B cell (primary cell): ENCODE measurements at regions not wholly inside any gene's neighbourhood (a gene's known extent, or its start where the extent isn't known, plus 50 kb on each side); places are given as distances from the start of the nearest gene placed in this dataset.
"Not testable (repeated sequence)": the region's sequence is repeated elsewhere in the genome, so short reads cannot be mapped to it uniquely, and the experiment has no call there.

ENCODE experiments used
- ATAC-seq: fragments of 200-7000 bp; cut with Tn5 transposase; one replicate; pipeline ENCODE4 v1.10.0; 2021; ENCODE audit warnings: low read depth, mild to moderate bottlenecking, moderate number of reproducible peaks, moderate library complexity
- CTCF ChIA-PET: fragments of 350-600 bp; sonication (Branson Sonifier 250); formaldehyde crosslinking; loops from one replicate; lab custom pipeline; 2021; ENCODE audit warnings: antibody characterized with exemption, inconsistent platforms; lab: Charles Lee
- POLR2A ChIA-PET: fragments of 350-600 bp; sonication (Branson Sonifier 250); formaldehyde crosslinking; loops from one replicate; lab custom pipeline; 2021; ENCODE audit warnings: antibody characterized with exemption; lab: Charles Lee
- DNase-seq: peaks from one replicate; pipeline ENCODE4 v3.0.0; 2013
- H2AFZ ChIP-seq: 2 replicates; pipeline ENCODE4 v1.6.1; 2012; ENCODE audit warnings: mild to moderate bottlenecking, low read depth, low read length; ENCODE audit not compliant: insufficient read depth, poor library complexity, severe bottlenecking
- H3K27ac ChIP-seq, 2 donors: 1 replicate in 1 of 2; 2 replicates in 1 of 2; pipeline ENCODE4 v1.5.1; 2012 to 2013; ENCODE audit warnings: low read length in 2 of 2, mild to moderate bottlenecking in 2 of 2, moderate library complexity in 1 of 2
- H3K27me3 ChIP-seq, 4 experiments: fragments of 200-600 bp in 1 of 4; sonication (generic) in 1 of 4; replicated peaks in 1 of 4; 1 replicate in 2 of 4; 2 replicates in 2 of 4; pipeline versions ENCODE4 v1.6.1 to v1.7.0; 2013 to 2016; ENCODE audit warnings: low read length in 3 of 4, mild to moderate bottlenecking in 2 of 4, mixed read lengths in 1 of 4, moderate library complexity in 1 of 4; ENCODE audit not compliant: insufficient read depth in 4 of 4, control insufficient read depth in 3 of 4; ENCODE audit errors: control extremely low read depth in 1 of 4
- H3K36me3 ChIP-seq, 2 experiments: replicated peaks in 1 of 2; 1 replicate in 1 of 2; 2 replicates in 1 of 2; pipeline versions ENCODE4 v1.6.1 to v1.7.1; 2013; ENCODE audit warnings: low read length in 1 of 2; ENCODE audit not compliant: insufficient read depth in 2 of 2, control insufficient read depth in 1 of 2; ENCODE audit errors: control extremely low read depth in 1 of 2, extremely low read depth in 1 of 2
- H3K4me1 ChIP-seq, 2 donors: fragments of 200-600 bp in 1 of 2; sonication (generic) in 1 of 2; 1 replicate in 1 of 2; 2 replicates in 1 of 2; pipeline versions ENCODE4 v1.5.1 to v1.6.1; 2013 to 2017; ENCODE audit warnings: low read length in 2 of 2; ENCODE audit not compliant: control insufficient read depth in 2 of 2, insufficient read depth in 2 of 2
- H3K4me2 ChIP-seq: replicated peaks from 2 replicates; pipeline ENCODE3; 2012; ENCODE audit warnings: mild to moderate bottlenecking, low read depth, low read length; ENCODE audit not compliant: poor library complexity, severe bottlenecking
- H3K4me3 ChIP-seq, 5 experiments: fragments of 200-600 bp in 1 of 5; sonication (generic) in 1 of 5; 1 replicate in 3 of 5; 2 replicates in 2 of 5; pipeline versions ENCODE4 v1.5.1 to v1.7.0; 2011 to 2016; ENCODE audit warnings: low read length in 4 of 5, mild to moderate bottlenecking in 4 of 5, low read depth in 2 of 5, control low read depth in 1 of 5, moderate library complexity in 1 of 5; ENCODE audit not compliant: insufficient read depth in 1 of 5; ENCODE audit errors: control extremely low read depth in 1 of 5, extremely low read depth in 1 of 5
- H3K79me2 ChIP-seq: fragments of 200-600 bp; sonication (generic); one replicate; pipeline ENCODE4 v1.6.0; 2016; ENCODE audit warnings: low read length; ENCODE audit not compliant: control insufficient read depth, insufficient read depth
- H3K9ac ChIP-seq: fragments of 200-600 bp; sonication (generic); 2 replicates; pipeline ENCODE4 v1.6.1; 2017; ENCODE audit warnings: mild to moderate bottlenecking, low read length, moderate library complexity
- H3K9me3 ChIP-seq, 3 donors: one replicate each; pipeline versions ENCODE4 v1.6.1 to v1.7.1; 2013; ENCODE audit warnings: low read length in 2 of 3; ENCODE audit not compliant: control insufficient read depth in 2 of 3, insufficient read depth in 1 of 3; ENCODE audit errors: control extremely low read depth in 1 of 3
- H4K20me1 ChIP-seq: 2 replicates; pipeline ENCODE4 v1.6.0; 2012; ENCODE audit warnings: mild to moderate bottlenecking, low read length; ENCODE audit not compliant: insufficient read depth, control insufficient read depth, poor library complexity, severe bottlenecking
- H3K27ac Mint-ChIP-seq: one replicate; pipeline ENCODE4 v1.8.0; 2021; ENCODE audit warnings: mixed read lengths
- H3K27me3 Mint-ChIP-seq: one replicate; pipeline ENCODE4 v1.8.0; 2021; ENCODE audit warnings: mixed read lengths
- H3K4me1 Mint-ChIP-seq: one replicate; pipeline ENCODE4 v1.8.0; 2021; ENCODE audit warnings: mixed read lengths
- H3K4me3 Mint-ChIP-seq: one replicate; pipeline ENCODE4 v1.8.0; 2021; ENCODE audit warnings: mixed read lengths
- H3K9me3 Mint-ChIP-seq: one replicate; pipeline ENCODE4 v1.8.0; 2022; ENCODE audit warnings: mixed read lengths; ENCODE audit not compliant: insufficient read depth
- EZH2 ChIP-seq: IDR thresholded peaks from 2 replicates; pipeline ENCODE4 v1.6.1; 2012; ENCODE audit warnings: borderline replicate concordance, low read depth, mild to moderate bottlenecking, moderate library complexity, low read length; ENCODE audit not compliant: insufficient read depth, poor library complexity, severe bottlenecking
- WGBS: methylation state at CpG from one replicate; pipeline ENCODE4 v1.1.5; 2013; ENCODE audit warnings: missing lambda C conversion rate; ENCODE audit not compliant: insufficient coverage; 5-methylcytosine and 5-hydroxymethylcytosine counted together
- intact Hi-C: fragments of 100-400 bp; cut with micrococcal nuclease; formaldehyde crosslinking; loops from one replicate; pipeline ENCODE4 v1.10.0; 2022
- TF ChIP-seq, protein P1 (sequence below): fragments of 200-600 bp; IDR thresholded peaks from one replicate; pipeline ENCODE4 v1.8.0; 2022; ENCODE audit warnings: antibody characterized with exemption, mild to moderate bottlenecking

DNA sequence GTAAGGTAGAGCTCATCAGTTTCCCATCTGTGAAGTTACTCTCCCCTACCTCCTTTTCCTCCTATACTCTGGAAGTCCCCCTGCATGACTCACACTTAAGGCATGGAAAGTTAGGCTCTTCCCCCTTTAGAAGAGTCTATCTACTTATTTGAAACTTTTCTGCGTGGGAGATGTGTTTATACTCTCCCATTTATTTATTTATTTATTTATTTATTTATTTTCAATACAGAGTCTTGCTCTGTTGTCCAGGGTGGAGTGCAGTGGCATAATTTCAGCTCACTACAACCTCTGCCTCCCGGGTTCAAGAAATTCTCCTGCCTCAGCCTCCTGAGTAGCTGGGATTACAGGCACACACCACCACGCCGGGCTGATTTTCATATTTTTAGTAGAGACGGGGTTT lies 107.5 kb upstream of the JCAD start:
- peaks cover 4% of the 10 kb centered on the region for H3K4me1 Mint-ChIP-seq
- peaks cover 31% of the 10 kb centered on the region for H3K27me3 Mint-ChIP-seq
- no peaks in the 10 kb centered on the region for H4K20me1 ChIP-seq
- no peak overlapping the region for H2AFZ ChIP-seq
- intact Hi-C loops, result no loop called here
- no peak overlapping the region for H3K27ac Mint-ChIP-seq
- TF ChIP-seq, protein P1, sequence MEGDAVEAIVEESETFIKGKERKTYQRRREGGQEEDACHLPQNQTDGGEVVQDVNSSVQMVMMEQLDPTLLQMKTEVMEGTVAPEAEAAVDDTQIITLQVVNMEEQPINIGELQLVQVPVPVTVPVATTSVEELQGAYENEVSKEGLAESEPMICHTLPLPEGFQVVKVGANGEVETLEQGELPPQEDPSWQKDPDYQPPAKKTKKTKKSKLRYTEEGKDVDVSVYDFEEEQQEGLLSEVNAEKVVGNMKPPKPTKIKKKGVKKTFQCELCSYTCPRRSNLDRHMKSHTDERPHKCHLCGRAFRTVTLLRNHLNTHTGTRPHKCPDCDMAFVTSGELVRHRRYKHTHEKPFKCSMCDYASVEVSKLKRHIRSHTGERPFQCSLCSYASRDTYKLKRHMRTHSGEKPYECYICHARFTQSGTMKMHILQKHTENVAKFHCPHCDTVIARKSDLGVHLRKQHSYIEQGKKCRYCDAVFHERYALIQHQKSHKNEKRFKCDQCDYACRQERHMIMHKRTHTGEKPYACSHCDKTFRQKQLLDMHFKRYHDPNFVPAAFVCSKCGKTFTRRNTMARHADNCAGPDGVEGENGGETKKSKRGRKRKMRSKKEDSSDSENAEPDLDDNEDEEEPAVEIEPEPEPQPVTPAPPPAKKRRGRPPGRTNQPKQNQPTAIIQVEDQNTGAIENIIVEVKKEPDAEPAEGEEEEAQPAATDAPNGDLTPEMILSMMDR, result no peak
- TF ChIP-seq EZH2, result no peak
- no peak overlapping the region for H3K4me3 ChIP-seq
- H3K4me1 ChIP-seq, result no peaks in the 10 kb centered on the region
- ATAC-seq (no peak), DNase-seq (no peak)
- H3K9ac ChIP-seq, result no peak overlapping the region
- POLR2A ChIA-PET, result no interaction called here
- CTCF ChIA-PET, result no interaction called here
- H3K9me3 ChIP-seq, result no peaks in the 10 kb centered on the region
- no peak overlapping the region for H3K27ac ChIP-seq
- H3K4me3 Mint-ChIP-seq, result no peak overlapping the region
- H3K9me3 Mint-ChIP-seq, result no peaks in the 10 kb centered on the region
- no peaks in the 10 kb centered on the region for H3K79me2 ChIP-seq
- no peaks in the 10 kb centered on the region for H3K36me3 ChIP-seq
- H3K4me2 ChIP-seq, result no peak overlapping the region
- 91% methylated on average over 4 of the region's 5 CpGs for WGBS
- no peaks in the 10 kb centered on the region for H3K27me3 ChIP-seq

DNA sequence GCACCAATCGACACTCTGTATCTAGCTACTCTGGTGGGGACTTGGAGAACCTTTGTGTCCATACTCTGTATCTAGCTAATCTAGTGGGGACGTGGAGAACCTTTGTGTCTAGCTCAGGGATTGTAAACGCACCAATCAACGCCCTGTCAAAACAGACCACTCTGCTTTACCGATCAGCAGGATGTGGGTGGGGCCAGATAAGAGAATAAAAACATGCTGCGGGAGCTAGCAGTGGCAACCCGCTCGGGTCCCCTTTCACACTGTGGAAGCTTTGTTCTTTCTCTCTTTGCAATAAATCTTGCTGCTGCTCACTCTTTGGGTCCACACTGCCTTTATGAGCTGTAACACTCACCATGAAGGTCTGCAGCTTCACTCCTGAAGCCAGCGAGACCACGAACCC lies 104.0 kb upstream of the JCAD start:
- H3K4me3 Mint-ChIP-seq, DNase-seq, H3K4me3 ChIP-seq, H3K4me1 Mint-ChIP-seq, H4K20me1 ChIP-seq, H3K4me2 ChIP-seq, H3K27ac Mint-ChIP-seq, H3K79me2 ChIP-seq, H3K4me1 ChIP-seq, intact Hi-C loops, H3K9me3 ChIP-seq, H3K9ac ChIP-seq, POLR2A ChIA-PET, H3K27ac ChIP-seq, H2AFZ ChIP-seq, ATAC-seq, H3K27me3 ChIP-seq, H3K9me3 Mint-ChIP-seq, H3K36me3 ChIP-seq: not testable (repeated sequence)
- WGBS, result 24% methylated on average over 3 of the region's 10 CpGs
- H3K27me3 Mint-ChIP-seq, result peaks cover 37% of the 10 kb centered on the region
- CTCF ChIA-PET, result interaction anchor here (0.6 kb wide), 1 partner anchor 149 kb away, joined by 3 read pairs; no protein-coding TSS in a partner anchor

DNA sequence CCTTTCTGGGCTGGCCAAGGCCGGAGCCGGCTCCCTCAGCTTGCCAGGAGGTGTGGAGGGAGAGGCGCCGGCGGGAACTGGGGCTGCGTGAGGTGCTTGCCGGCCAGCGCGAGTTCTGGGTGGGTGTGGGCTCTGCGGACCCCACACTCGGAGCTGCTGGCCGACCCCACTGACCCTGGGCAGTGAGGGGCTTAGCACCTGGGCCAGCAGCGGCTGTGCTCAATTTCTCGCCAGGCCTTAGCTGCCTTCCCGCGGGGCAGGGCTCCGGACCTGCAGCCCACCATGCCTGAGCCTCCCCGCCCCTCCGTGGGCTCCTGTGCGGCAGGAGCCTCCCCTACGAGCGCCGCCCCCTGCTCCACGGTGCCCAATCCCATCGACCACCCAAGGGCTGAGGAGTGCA lies 103.4 kb upstream of the JCAD start:
- H3K4me1 Mint-ChIP-seq, H3K9ac ChIP-seq, ATAC-seq, H3K27ac ChIP-seq, H3K9me3 Mint-ChIP-seq, intact Hi-C loops, H2AFZ ChIP-seq, CTCF ChIA-PET, H3K79me2 ChIP-seq, H3K36me3 ChIP-seq, H4K20me1 ChIP-seq, H3K4me2 ChIP-seq, H3K27ac Mint-ChIP-seq, H3K4me1 ChIP-seq, POLR2A ChIA-PET, H3K4me3 Mint-ChIP-seq, H3K27me3 ChIP-seq, H3K9me3 ChIP-seq, DNase-seq, H3K4me3 ChIP-seq: not testable (repeated sequence)
- WGBS, result 96% methylated on average over 23 of the region's 25 CpGs
- H3K27me3 Mint-ChIP-seq, result peaks cover 36% of the 10 kb centered on the region
